ENCODE measurements at regions not wholly inside any gene's neighbourhood (a gene's known extent, or its start where the extent isn't known, plus 50 kb on each side); places are given as distances from the start of the nearest gene placed in this dataset.

GRCh38 chr1:240709676-240710075 lies 97.7 kb upstream of the GREM2 start:
- dilution Hi-C loops (cut with HindIII; ENCODE audit: low sequenced_read_pairs, unreplicated experiment) = loop anchor here (25.0 kb wide), 1 partner anchor 497 kb away; no protein-coding TSS in a partner anchor
- H4K5ac ChIP-seq (ENCODE audit: low read depth, low read length) = peak overlapping the region; percentile 98
- peak overlapping the region; percentile 82 for H2BK120ac ChIP-seq (ENCODE audit: low read depth, low read length)
- H3K18ac ChIP-seq (ENCODE audit: low read depth, low read length) = peak overlapping the region; percentile 98
- intact Hi-C loops (cut with micrococcal nuclease) = no loop called here
- H2AFZ ChIP-seq (replicated peaks; ENCODE audit: low read length, poor library complexity) = peak overlapping the region; percentile 80
- peak overlapping the region; percentile 7 for H2AK9ac ChIP-seq (replicated peaks; ENCODE audit: low read depth, low read length, poor library complexity)
- H2BK20ac ChIP-seq (ENCODE audit: low read depth, low read length) = peak overlapping the region; percentile 79
- H3K9me3 ChIP-seq (ENCODE audit: control insufficient read depth, insufficient read depth, low read length) = no peaks in the 10 kb centered on the region
- H3K4me1 ChIP-seq (ENCODE audit: control insufficient read depth, insufficient read depth, low read length) = peaks cover 14% of the 10 kb centered on the region
- H3K36me3 ChIP-seq (ENCODE audit: control insufficient read depth, insufficient read depth, low read length) = no peaks in the 10 kb centered on the region
- no peaks in the 10 kb centered on the region for H3K27me3 ChIP-seq (ENCODE audit: control insufficient read depth, insufficient read depth, low read length)
- H4K8ac ChIP-seq (ENCODE audit: low read depth in 2 of 2, low read length in 2 of 2) = peak overlapping the region in 1 of 2 experiments; percentile 73; a peak in 2 of 4 replicates
- H3K23ac ChIP-seq (ENCODE audit: low read depth, low read length) = peak overlapping the region; percentile 1; the same call in 1 of the 2 replicates
- 86% methylated on average over 2 of the region's 6 CpGs; no CpG with 5 or more reads in 1 of the 2 experiments for WGBS, 2 experiments (ENCODE audit: extremely low coverage in 2 of 2, insufficient read length in 1 of 2)
- peak overlapping the region; percentile 14; the same call in 1 of the 2 replicates for H3K9ac ChIP-seq (ENCODE audit: low read depth, low read length)
- DNase-seq = no peak
- peak overlapping the region; percentile 91; the same call in 1 of the 2 replicates for H2AK5ac ChIP-seq (ENCODE audit: low read depth, low read length)
- H3K4me2 ChIP-seq (ENCODE audit: low read depth, low read length) = peak overlapping the region; percentile 88
- peak overlapping the region; percentile 74 for H3K14ac ChIP-seq (replicated peaks; ENCODE audit: low read depth, low read length)
- ChIA-PET CTCF (interaction anchor here (0.8 kb wide), 1 partner anchor 465 kb away, joined by 4 read pairs; no protein-coding TSS in a partner anchor), POLR2A (ENCODE audit: unreplicated experiment) (no interaction called here)
- H4K91ac ChIP-seq (ENCODE audit: insufficient read depth, low read depth, low read length) = peak overlapping the region; percentile 65; the same call in 1 of the 2 replicates
- BruUV-seq (replicated peaks) = no TSS peak
- peak overlapping the region; percentile 57; the same call in 1 of the 2 replicates for H3K27ac ChIP-seq (ENCODE audit: insufficient read depth, low read length)
- no peaks in the 10 kb centered on the region for H3K79me1 ChIP-seq (ENCODE audit: low read depth in 1 of 2, low read length in 2 of 2)
- H2BK15ac ChIP-seq (ENCODE audit: low read depth, low read length) = peak overlapping the region; percentile 92; the same call in 1 of the 3 replicates
- in situ Hi-C loops (cut with MboI; ENCODE audit: low sequenced_read_pairs) = no loop called here
- H4K20me1 ChIP-seq (ENCODE audit: insufficient read depth, low read length) = no peaks in the 10 kb centered on the region
- peaks cover 10% of the 10 kb centered on the region for H3K9me1 ChIP-seq (ENCODE audit: insufficient read depth, low read length)
- no peak overlapping the region for H3K56ac ChIP-seq (ENCODE audit: extremely low read depth, insufficient read depth, low read length)
- TF ChIP-seq SMC3 (IDR thresholded peaks at IDR 0.05; ENCODE audit: low read depth, low read length) = no peak
- TF ChIP-seq MXI1 (IDR thresholded peaks at IDR 0.05; ENCODE audit: borderline replicate concordance, low read depth, low read length) = no peak
- TF ChIP-seq CHD1 (IDR thresholded peaks at IDR 0.05; ENCODE audit: low read depth, low read length) = no peak
- TF ChIP-seq BHLHE40 (IDR thresholded peaks at IDR 0.05; ENCODE audit: low read depth, low read length) = no peak
- no peak for TF ChIP-seq ELK1 (IDR thresholded peaks at IDR 0.05; ENCODE audit: borderline replicate concordance, low read depth, low read length)
- H3K4ac ChIP-seq (ENCODE audit: low read depth, low read length) = peak overlapping the region; percentile 89
- peak; percentile 8 for ATAC-seq (ENCODE audit: low read depth)
- peak overlapping the region; percentile 24 for H2BK5ac ChIP-seq (ENCODE audit: low read depth, low read length, poor library complexity, severe bottlenecking)
- H3K4me3 ChIP-seq (ENCODE audit: insufficient read depth, low read depth, low read length) = no peak overlapping the region
